Cardiac fibroblast (primary cell): ENCODE measurements at regions not wholly inside any gene's neighbourhood (a gene's known extent, or its start where the extent isn't known, plus 50 kb on each side); places are given as distances from the start of the nearest gene placed in this dataset.

ENCODE experiments used
- DNase-seq, 2 donors: peaks; one replicate each; pipeline versions ENCODE4 v3.0.0 to v3.0.0-alpha.2; 2010; ENCODE audit warnings: low read depth in 2 of 2
- H3K4me3 ChIP-seq, 2 donors: replicated peaks in 1 of 2; 1 replicate in 1 of 2; 2 replicates in 1 of 2; pipeline ENCODE4 v1.5.1; 2011; ENCODE audit warnings: low read depth in 2 of 2, low read length in 2 of 2, mild to moderate bottlenecking in 2 of 2, moderate library complexity in 1 of 2
- TF ChIP-seq, protein P1 (sequence below): IDR thresholded peaks from one replicate; pipeline ENCODE4 v1.5.1; 2011; ENCODE audit warnings: low read depth, mild to moderate bottlenecking, low read length, inconsistent platforms

DNA sequence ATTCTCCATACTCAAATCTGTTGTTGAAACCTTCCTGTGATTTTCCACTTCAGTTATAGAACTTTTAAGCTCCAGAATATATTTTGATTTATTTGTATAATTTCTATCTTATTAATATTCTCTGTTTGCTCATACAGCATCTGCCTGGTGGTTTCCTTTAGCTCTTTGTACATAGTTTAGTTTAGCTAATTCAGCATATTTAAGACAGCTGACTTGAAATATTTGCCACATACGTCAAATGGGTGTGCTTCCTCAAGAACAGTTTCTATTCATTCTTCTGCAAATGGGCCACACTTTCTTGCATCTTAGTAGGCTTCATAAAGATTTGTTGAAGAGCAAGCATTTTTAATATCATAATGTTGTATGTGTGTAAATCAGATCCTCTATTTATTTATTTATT is 101.8 kb downstream of the MAGEC1 start:
- no peak for DNase-seq
- H3K4me3 ChIP-seq = no peak overlapping the region
- TF ChIP-seq, protein P1, sequence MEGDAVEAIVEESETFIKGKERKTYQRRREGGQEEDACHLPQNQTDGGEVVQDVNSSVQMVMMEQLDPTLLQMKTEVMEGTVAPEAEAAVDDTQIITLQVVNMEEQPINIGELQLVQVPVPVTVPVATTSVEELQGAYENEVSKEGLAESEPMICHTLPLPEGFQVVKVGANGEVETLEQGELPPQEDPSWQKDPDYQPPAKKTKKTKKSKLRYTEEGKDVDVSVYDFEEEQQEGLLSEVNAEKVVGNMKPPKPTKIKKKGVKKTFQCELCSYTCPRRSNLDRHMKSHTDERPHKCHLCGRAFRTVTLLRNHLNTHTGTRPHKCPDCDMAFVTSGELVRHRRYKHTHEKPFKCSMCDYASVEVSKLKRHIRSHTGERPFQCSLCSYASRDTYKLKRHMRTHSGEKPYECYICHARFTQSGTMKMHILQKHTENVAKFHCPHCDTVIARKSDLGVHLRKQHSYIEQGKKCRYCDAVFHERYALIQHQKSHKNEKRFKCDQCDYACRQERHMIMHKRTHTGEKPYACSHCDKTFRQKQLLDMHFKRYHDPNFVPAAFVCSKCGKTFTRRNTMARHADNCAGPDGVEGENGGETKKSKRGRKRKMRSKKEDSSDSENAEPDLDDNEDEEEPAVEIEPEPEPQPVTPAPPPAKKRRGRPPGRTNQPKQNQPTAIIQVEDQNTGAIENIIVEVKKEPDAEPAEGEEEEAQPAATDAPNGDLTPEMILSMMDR = no peak

GRCh38 chrX:142002471-142002870 is 98.8 kb downstream of the MAGEC1 start:
- TF ChIP-seq, protein P1 = no peak
- no peak for DNase-seq
- no peak overlapping the region for H3K4me3 ChIP-seq

DNA sequence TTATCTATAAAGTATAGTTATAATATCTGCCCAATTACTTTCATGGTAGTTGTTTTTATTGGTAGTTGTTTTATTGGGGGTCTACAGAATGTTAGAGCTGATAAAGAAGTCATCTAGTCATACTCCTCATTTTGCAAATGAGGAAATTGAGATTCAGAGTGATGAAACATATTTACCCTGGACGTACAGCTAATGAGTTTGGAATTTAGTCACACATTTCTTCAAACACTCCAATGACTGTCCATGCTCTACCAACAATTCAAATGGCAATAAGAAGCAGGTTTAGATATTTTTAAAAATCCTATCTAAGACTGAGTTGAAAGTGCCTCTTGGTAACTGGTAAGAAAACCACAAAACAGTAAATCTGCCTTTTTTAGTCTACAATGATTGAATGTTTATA is 98.2 kb downstream of the MAGEC1 start:
- DNase-seq = no peak
- TF ChIP-seq, protein P1 = no peak
- no peak overlapping the region for H3K4me3 ChIP-seq

- DNase-seq = peak; percentile 18 to 32
- no peak overlapping the region for H3K4me3 ChIP-seq
- TF ChIP-seq, protein P1 = no peak
Observed at GRCh38 chrX:141989815-141990214, 86.1 kb downstream of the MAGEC1 start.

GRCh38 chrX:141989134-141989533 is 85.4 kb downstream of the MAGEC1 start:
- DNase-seq = peak; percentile 1 to 32
- no peak overlapping the region for H3K4me3 ChIP-seq
- TF ChIP-seq, protein P1 = no peak

DNA sequence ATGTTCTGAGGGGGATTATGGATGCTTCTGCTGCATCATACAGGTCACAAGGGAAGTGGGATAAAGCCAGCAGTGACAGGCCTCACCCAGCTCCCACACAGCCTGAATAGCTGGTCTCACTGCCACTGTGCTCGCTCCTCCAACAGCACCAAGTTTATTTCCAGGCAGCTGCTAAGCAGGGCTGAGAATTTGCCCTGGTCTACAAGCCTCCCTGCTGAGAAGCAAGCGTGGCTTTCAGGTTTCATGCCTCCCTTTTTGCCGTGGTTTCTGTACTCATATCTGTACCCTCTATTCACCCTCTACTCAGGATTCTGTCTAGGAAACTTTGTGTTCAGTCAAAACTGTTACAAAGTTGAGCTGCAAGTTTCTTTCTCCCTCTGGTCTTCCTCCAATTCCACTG is 78.6 kb downstream of the MAGEC1 start:
- H3K4me3 ChIP-seq = no peak overlapping the region
- no peak for DNase-seq
- TF ChIP-seq, protein P1 = no peak

DNA sequence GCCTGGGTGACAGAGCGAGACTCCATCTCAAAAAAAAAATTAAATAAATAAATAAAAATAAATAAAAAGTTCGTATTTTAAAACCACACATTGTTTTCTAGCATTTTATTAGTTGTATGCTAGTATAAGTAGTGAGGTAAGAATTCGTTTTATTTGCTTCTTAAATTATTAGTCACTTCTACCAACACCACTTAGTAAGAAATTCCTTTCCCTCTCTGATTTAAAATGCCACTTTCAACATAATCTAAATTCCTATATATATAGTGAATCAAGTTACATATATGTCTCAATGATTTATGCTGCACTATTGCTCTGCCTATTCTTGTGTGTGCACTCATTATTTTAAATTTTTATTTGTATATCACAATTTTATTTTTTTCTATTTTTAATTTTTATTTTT is 72.1 kb downstream of the MAGEC1 start:
- TF ChIP-seq, protein P1 = no peak
- DNase-seq = no peak
- no peak overlapping the region for H3K4me3 ChIP-seq
